Vagina (tissue), 2 donors: ENCODE measurements at regions not wholly inside any gene's neighbourhood (a gene's known extent, or its start where the extent isn't known, plus 50 kb on each side); places are given as distances from the start of the nearest gene placed in this dataset.

Experiments
- CTCF ChIP-seq, 3 experiments: fragments of 450-650 bp in 2 of 3; fragments of 200-600 bp in 1 of 3; sonication (generic) in 1 of 3; IDR thresholded peaks; one replicate each; pipeline ENCODE4 v1.5.1; 2017 to 2019; ENCODE audit warnings: antibody characterized with exemption in 3 of 3, mild to moderate bottlenecking in 2 of 3, moderate library complexity in 2 of 3
- POLR2A ChIP-seq, 2 donors: fragments of 450-650 bp; IDR thresholded peaks; one replicate each; pipeline ENCODE4 v1.6.1; 2017; ENCODE audit warnings: antibody characterized with exemption in 2 of 2, mild to moderate bottlenecking in 2 of 2, moderate library complexity in 2 of 2
- POLR2AphosphoS5 ChIP-seq, 2 donors: sonication (generic); formaldehyde crosslinking; IDR thresholded peaks; one replicate each; pipeline ENCODE4 v1.9.0; 2017; ENCODE audit warnings: antibody characterized with exemption in 2 of 2, mild to moderate bottlenecking in 2 of 2, low read depth in 1 of 2; ENCODE audit not compliant: insufficient read depth in 1 of 2

- TF ChIP-seq CTCF (IDR thresholded peaks at IDR 0.05) (no peak), POLR2A (IDR thresholded peaks at IDR 0.05) (no peak), POLR2AphosphoS5 (IDR thresholded peaks at IDR 0.05; ENCODE audit: insufficient read depth in 1 of 2, low read depth in 1 of 2) (no peak)
These were observed 543.2 kb upstream of the SEMA3D start for GRCh38 chr7:85730012-85730411.
